Body of pancreas (tissue), 4 donors: ENCODE measurements at regions not wholly inside any gene's neighbourhood (a gene's known extent, or its start where the extent isn't known, plus 50 kb on each side); places are given as distances from the start of the nearest gene placed in this dataset.

Experiments
- ATAC-seq: fragments of 150-250 bp; one replicate; pipeline ENCODE4 v1.9.1; 2016
- DNase-seq, 4 donors: peaks; one replicate each; pipeline ENCODE4 v3.0.0-alpha.2; 2019
- H3K27ac ChIP-seq, 4 donors: fragments of 200-600 bp; sonication (generic); 1 replicate in 3 of 4; 2 replicates in 1 of 4; pipeline versions ENCODE4 v1.5.1 to v1.6.1; 2016 to 2019; ENCODE audit warnings: mild to moderate bottlenecking in 1 of 4, mixed read lengths in 1 of 4, moderate library complexity in 1 of 4
- H3K27me3 ChIP-seq, 2 donors: fragments of 200-600 bp; sonication (generic); one replicate each; pipeline ENCODE4 v1.6.0; 2016; ENCODE audit warnings: mild to moderate bottlenecking in 1 of 2
- H3K36me3 ChIP-seq, 2 donors: fragments of 200-600 bp; sonication (generic); replicated peaks in 1 of 2; 2 replicates each; pipeline ENCODE4 v1.5.1; 2016; ENCODE audit warnings: low read depth in 2 of 2; ENCODE audit not compliant: insufficient read depth in 1 of 2
- H3K4me1 ChIP-seq: fragments of 200-600 bp; sonication (generic); one replicate; pipeline ENCODE4 v1.6.0; 2016
- H3K4me3 ChIP-seq, 2 donors: fragments of 200-600 bp; sonication (generic); 1 replicate in 1 of 2; 2 replicates in 1 of 2; pipeline ENCODE4 v1.5.1; 2016 to 2019
- H3K9me3 ChIP-seq, 3 donors: fragments of 200-600 bp; sonication (generic); 1 replicate in 2 of 3; 2 replicates in 1 of 3; pipeline ENCODE4 v1.5.1; 2016
- CTCF ChIP-seq, 7 experiments: fragments of 450-650 bp in 4 of 7; fragments of 200-600 bp in 3 of 7; sonication (generic) in 3 of 7; IDR thresholded peaks; one replicate each; pipeline ENCODE4 v1.5.1; 2016 to 2019; ENCODE audit warnings: antibody characterized with exemption in 7 of 7
- POLR2A ChIP-seq, 3 donors: fragments of 450-650 bp; IDR thresholded peaks; one replicate each; pipeline ENCODE4 v1.6.1; 2016; ENCODE audit warnings: antibody characterized with exemption in 3 of 3, mild to moderate bottlenecking in 2 of 3
- WGBS, 2 donors: methylation state at CpG; one replicate each; pipeline ENCODE4 v1.1.5; 2017; 5-methylcytosine and 5-hydroxymethylcytosine counted together
- intact Hi-C: fragments of 100-400 bp; cut with DNase I; formaldehyde crosslinking; loops from one replicate; pipeline ENCODE4 v1.15.1; 2023

GRCh38 chr13:85095418-85096272, 703.6 kb downstream of the SLITRK6 start:
- no peak for ATAC-seq

GRCh38 chr13:85093808-85094207, 705.4 kb downstream of the SLITRK6 start:
- Histone ChIP-seq H3K9me3 (no peaks in the 10 kb centered on the region), H3K4me1 (no peaks in the 10 kb centered on the region), H3K4me3 (no peak overlapping the region), H3K27ac (no peak overlapping the region), H3K36me3 (no peaks in the 10 kb centered on the region), H3K27me3 (no peaks in the 10 kb centered on the region)
- intact Hi-C loops: no loop called here
- DNase-seq: no peak
- ATAC-seq: no peak
- 62 to 77% methylated on average over 5 of the region's 5 CpGs for WGBS, 2 donors
- no peak for TF ChIP-seq CTCF (IDR thresholded peaks at IDR 0.05)
- TF ChIP-seq POLR2A (IDR thresholded peaks at IDR 0.05): no peak

More at GRCh38 chr13:85095418-85096272, 703.6 kb downstream of the SLITRK6 start:
- Histone ChIP-seq H3K27ac (no peak overlapping the region), H3K4me1 (no peaks in the 10 kb centered on the region), H3K27me3 (no peaks in the 10 kb centered on the region), H3K36me3 (no peaks in the 10 kb centered on the region), H3K9me3 (no peaks in the 10 kb centered on the region), H3K4me3 (no peak overlapping the region)
- no peak for TF ChIP-seq CTCF (IDR thresholded peaks at IDR 0.05)
- TF ChIP-seq POLR2A (IDR thresholded peaks at IDR 0.05): no peak
- 38 to 52% methylated on average over 4 of the region's 4 CpGs for WGBS, 2 donors
- intact Hi-C loops: no loop called here
- no peak for DNase-seq

GRCh38 chr13:85091631-85092234, 707.5 kb downstream of the SLITRK6 start:
- WGBS, 2 donors: 53 to 70% methylated on average over 5 of the region's 5 CpGs
- TF ChIP-seq CTCF (IDR thresholded peaks at IDR 0.05): no peak
- TF ChIP-seq POLR2A (IDR thresholded peaks at IDR 0.05): no peak
- Histone ChIP-seq H3K27me3 (no peaks in the 10 kb centered on the region), H3K9me3 (no peaks in the 10 kb centered on the region), H3K4me1 (no peaks in the 10 kb centered on the region), H3K36me3 (no peaks in the 10 kb centered on the region), H3K27ac (no peak overlapping the region), H3K4me3 (no peak overlapping the region)
- intact Hi-C loops: no loop called here
- no peak for ATAC-seq
- no peak for DNase-seq

GRCh38 chr13:85089186-85089585, 710.0 kb downstream of the SLITRK6 start:
- 74 to 77% methylated on average over 2 of the region's 2 CpGs for WGBS, 2 donors
- intact Hi-C loops: no loop called here
- Histone ChIP-seq H3K9me3 (no peaks in the 10 kb centered on the region), H3K4me1 (no peaks in the 10 kb centered on the region), H3K27ac (no peak overlapping the region), H3K4me3 (no peak overlapping the region), H3K36me3 (no peaks in the 10 kb centered on the region), H3K27me3 (no peaks in the 10 kb centered on the region)
- DNase-seq: no peak
- no peak for ATAC-seq
- TF ChIP-seq CTCF (IDR thresholded peaks at IDR 0.05) (no peak), POLR2A (IDR thresholded peaks at IDR 0.05) (no peak)
